GM21619 (cell line): ENCODE measurements at regions not wholly inside any gene's neighbourhood (a gene's known extent, or its start where the extent isn't known, plus 50 kb on each side); places are given as distances from the start of the nearest gene placed in this dataset.

Source experiments
- ATAC-seq: cut with Tn5 transposase; IDR thresholded peaks from one replicate; pipeline ENCODE4 v1.9.1; 2021; ENCODE audit not compliant: unreplicated experiment

GRCh38 chr2:136582628-136583205, 182.6 kb upstream of the THSD7B start:
- no peak for ATAC-seq

- ATAC-seq, result no peak
Measured at GRCh38 chr2:136572335-136572734, 193.0 kb upstream of the THSD7B start.

- ATAC-seq, result no peak
Measured at GRCh38 chr2:136557203-136557602, 208.1 kb upstream of the THSD7B start.

DNA sequence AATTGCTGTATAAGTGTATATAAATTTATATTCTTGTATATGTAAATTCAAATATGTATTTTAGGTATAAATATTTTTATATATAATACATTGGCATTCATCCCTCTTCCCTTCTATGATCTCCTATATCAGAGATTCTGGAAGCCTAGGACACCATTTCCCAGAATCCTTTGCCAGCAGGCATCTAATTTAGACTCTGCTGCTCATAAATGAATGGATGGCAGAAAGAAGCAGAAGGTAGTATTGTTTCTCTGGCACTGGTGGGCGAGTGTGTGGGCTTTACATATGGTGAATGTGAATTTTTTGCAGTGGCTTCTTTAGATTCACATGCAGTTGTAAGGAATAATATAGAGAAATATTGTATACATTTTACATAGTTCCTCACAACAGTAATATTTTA, 215.2 kb upstream of the THSD7B start:
- ATAC-seq, result no peak

DNA sequence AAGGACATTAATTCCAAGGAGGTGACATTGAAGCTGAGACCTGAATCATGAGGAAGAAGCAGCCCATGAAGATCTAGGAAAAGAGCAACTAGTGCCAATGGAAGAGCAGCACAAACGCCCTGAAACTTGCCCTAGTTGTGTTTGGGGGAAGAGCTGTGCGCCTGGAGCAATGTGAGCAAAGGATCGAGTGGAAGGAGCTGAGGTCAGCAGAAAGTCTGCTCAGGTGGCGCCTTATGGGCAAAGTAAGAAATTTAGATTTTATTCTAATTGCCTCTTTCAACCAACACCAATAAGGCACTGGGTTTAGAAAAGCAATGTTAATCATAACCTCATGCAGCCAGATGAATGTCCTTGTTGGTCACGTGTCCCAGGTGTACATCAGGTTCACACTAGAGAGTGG, 226.0 kb upstream of the THSD7B start:
- no peak for ATAC-seq

GRCh38 chr2:136538489-136538888, 226.9 kb upstream of the THSD7B start:
- no peak for ATAC-seq

DNA sequence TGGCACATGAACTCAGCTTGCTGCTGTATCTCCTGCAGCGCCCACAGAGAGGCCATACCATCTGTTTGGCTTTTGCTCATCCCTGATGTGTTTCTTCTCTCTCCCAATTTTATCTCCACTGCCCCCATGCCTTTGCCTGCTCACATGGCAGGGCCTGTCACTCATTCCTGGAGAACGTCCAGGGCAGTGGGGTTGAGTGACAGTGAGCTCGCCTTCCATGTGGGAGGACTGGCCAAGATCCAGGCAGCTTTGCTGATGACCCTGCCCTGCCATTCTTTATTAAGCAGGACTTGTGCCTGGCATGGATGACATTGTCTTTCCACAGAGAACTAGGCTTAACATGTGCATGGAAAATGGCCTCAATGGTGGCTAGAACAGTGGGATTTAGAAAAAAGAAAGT, 230.5 kb upstream of the THSD7B start:
- no peak for ATAC-seq

- no peak for ATAC-seq
Measured at GRCh38 chr2:136532171-136532570, 233.2 kb upstream of the THSD7B start.

DNA sequence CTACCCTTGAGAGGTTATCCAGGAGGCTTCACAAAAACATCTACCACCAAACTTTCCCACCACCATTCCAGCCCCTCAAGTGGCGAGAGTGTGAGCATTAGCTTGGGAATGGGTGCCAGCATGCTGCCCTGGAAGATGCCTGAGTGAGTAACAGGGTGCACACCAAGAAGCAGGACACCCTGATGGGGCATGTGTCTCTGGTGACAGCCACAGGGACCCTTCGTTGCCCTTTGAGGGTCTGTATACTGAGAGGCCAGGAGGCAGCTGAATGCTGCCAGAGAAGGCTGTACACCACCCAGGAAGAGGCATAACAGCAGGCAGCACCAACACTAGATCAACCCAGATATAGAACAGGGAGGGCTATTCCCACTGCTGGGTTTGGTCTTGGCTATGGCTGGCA, 233.6 kb upstream of the THSD7B start:
- no peak for ATAC-seq

- ATAC-seq, result no peak
Measured at GRCh38 chr2:136530146-136530545, 235.2 kb upstream of the THSD7B start.

DNA sequence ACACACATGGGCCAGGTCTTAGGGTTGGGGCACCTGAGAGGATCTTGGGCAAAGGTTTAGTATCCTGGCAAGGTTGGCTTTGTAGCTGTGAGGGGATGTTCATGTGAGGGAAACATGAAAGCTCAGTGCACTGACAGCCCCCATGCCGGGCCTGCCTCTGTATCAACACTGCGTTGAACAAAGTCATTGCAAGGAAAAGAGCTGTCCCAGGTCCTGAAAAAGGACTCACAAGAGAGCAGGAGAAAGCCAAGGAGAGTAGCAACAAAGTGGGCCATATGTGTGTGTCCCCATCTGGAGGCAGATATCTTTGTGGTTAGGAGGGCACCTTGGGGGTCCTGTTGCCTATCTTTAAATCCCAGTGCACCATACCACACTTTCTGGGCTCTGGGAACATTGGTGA, 237.8 kb upstream of the THSD7B start:
- no peak for ATAC-seq

GRCh38 chr2:136522724-136523123, 242.6 kb upstream of the THSD7B start:
- no peak for ATAC-seq

- no peak for ATAC-seq
Measured at GRCh38 chr2:136517716-136518115, 247.6 kb upstream of the THSD7B start.

DNA sequence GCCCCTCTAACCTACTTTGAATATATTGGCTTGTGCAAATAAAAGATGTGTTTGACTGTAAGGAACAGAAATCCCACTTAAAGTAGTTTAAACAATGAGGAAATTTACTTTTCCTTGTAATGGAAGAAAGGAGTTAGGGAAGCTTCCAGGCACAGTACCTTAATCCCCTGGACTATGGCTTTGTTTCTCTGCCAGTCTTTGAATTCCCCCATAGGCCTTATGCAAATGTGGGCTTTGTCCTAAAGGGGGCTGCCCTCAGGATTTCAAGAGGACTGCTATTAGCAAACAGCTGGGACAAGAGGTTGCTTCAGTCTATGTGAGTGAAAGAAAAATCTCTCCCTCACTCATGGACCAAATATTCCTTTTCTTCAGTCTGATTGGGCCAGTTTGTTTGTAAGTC, 255.1 kb upstream of the THSD7B start:
- ATAC-seq, result no peak

DNA sequence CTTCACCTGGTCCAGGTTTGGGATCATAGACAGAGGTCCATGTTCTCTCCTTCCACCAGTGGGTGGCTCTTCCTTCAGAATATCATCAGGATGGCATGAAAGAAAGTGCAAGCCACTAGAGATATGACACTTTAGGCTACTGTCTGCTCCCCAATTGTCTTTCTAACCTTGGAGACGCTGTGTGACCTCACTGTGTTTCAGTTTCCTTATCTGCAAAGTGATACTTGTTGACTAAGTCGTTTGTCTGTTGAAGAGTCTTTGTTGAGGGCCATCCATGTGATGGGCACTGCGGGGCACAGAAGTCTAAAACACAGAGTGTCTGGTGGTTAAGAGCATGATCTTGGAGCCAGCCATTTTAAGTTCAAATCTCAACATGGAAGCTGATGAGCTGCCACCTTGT, 259.9 kb upstream of the THSD7B start:
- no peak for ATAC-seq

GRCh38 chr2:136502660-136503059, 262.7 kb upstream of the THSD7B start:
- ATAC-seq, result no peak

- no peak for ATAC-seq
Measured at GRCh38 chr2:136497709-136498108, 267.6 kb upstream of the THSD7B start.

GRCh38 chr2:136496966-136497365, 268.4 kb upstream of the THSD7B start:
- ATAC-seq, result no peak

- no peak for ATAC-seq
Measured at GRCh38 chr2:136495636-136496035, 269.7 kb upstream of the THSD7B start.

GRCh38 chr2:136492901-136493300, 272.4 kb upstream of the THSD7B start:
- ATAC-seq, result no peak

GRCh38 chr2:136490100-136490499, 275.2 kb upstream of the THSD7B start:
- ATAC-seq, result no peak

DNA sequence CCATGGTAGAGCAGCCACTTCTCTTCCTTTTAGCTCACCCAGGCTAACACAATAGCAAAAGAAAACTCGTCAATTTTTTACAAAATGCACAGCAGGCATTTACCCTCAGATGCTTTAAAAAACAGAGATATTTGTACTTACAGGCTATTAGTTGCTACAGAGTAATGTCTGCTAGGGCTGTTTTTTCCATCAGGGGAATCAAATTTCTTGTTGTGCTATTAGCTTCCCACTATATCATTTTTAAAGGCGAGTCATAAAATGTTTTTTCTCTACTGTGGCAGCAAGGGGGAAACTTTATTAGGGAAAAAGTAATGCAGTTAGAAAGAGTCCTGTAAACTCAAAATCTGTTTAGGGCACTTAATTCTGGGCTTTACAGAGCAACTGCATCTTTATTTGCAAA, 277.9 kb upstream of the THSD7B start:
- no peak for ATAC-seq

DNA sequence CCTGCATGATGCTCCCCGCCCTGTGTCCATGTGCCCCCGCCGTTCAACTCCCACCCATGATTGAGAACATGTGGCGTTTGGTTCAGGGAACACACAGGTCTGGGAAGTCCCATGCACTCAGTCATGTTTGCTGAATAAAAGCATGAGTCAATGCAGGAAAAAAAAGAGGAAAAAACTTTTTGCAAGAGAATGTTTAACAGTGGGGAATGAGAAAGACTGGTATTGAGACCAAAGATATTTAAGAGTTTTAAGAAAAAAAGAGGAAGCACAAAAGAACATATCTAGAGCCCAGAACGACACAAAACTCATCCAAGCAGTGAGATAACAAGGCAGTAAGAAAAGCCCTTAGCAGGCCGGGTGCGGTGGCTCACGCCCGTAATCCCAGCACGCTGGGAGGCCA, 279.2 kb upstream of the THSD7B start:
- no peak for ATAC-seq

- no peak for ATAC-seq
Measured at GRCh38 chr2:136482966-136483365, 282.4 kb upstream of the THSD7B start.
